Astrocyte (in vitro differentiated cells and primary cell): ENCODE measurements at regions not wholly inside any gene's neighbourhood (a gene's known extent, or its start where the extent isn't known, plus 50 kb on each side); places are given as distances from the start of the nearest gene placed in this dataset.

Experiments used
- EZH2 ChIP-seq: IDR thresholded peaks from 2 replicates; pipeline ENCODE4 v1.6.1; 2012; ENCODE audit warnings: mild to moderate bottlenecking, low read length, inconsistent platforms; ENCODE audit not compliant: insufficient read depth
- TF ChIP-seq, protein P1 (sequence below): IDR thresholded peaks from 2 replicates; pipeline ENCODE4 v1.5.1; 2011; ENCODE audit warnings: low read depth, mild to moderate bottlenecking, inconsistent platforms, low read length, moderate library complexity; ENCODE audit not compliant: insufficient read depth

DNA sequence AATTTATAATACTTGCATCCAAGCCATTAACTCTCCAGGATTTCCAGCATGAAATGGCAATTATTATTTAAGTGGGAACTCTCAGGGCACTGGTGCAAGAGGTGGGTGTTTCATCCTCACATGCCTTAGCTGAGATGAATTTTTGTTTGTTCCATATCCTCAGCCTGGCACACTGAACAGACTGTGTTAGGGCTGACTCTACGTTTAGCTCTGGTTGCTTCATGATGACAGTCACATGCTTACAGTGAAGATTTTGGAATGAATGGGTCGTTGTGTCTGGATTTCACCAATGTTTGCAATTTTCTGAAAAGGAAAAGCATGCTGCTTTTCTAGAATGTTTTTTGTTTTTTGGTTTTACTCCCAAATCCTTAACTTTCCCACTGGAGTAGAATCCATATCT is 246.6 kb downstream of the INSC start:
- TF ChIP-seq, protein P1, sequence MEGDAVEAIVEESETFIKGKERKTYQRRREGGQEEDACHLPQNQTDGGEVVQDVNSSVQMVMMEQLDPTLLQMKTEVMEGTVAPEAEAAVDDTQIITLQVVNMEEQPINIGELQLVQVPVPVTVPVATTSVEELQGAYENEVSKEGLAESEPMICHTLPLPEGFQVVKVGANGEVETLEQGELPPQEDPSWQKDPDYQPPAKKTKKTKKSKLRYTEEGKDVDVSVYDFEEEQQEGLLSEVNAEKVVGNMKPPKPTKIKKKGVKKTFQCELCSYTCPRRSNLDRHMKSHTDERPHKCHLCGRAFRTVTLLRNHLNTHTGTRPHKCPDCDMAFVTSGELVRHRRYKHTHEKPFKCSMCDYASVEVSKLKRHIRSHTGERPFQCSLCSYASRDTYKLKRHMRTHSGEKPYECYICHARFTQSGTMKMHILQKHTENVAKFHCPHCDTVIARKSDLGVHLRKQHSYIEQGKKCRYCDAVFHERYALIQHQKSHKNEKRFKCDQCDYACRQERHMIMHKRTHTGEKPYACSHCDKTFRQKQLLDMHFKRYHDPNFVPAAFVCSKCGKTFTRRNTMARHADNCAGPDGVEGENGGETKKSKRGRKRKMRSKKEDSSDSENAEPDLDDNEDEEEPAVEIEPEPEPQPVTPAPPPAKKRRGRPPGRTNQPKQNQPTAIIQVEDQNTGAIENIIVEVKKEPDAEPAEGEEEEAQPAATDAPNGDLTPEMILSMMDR, result no peak
- TF ChIP-seq EZH2, result no peak
